NCI-H2196 (cell line): ENCODE measurements at regions not wholly inside any gene's neighbourhood (a gene's known extent, or its start where the extent isn't known, plus 50 kb on each side); places are given as distances from the start of the nearest gene placed in this dataset.

ENCODE experiments used
- DNase-seq: peaks from one replicate; lab custom pipeline; 2025; ENCODE audit not compliant: unreplicated experiment; lab: John Stamatoyannopoulos, UW

GRCh38 chr19:31223740-31224534 lies 125.3 kb downstream of the TSHZ3 start:
- no peak for DNase-seq

GRCh38 chr19:31220540-31220939 lies 128.7 kb downstream of the TSHZ3 start:
- no peak for DNase-seq

DNA sequence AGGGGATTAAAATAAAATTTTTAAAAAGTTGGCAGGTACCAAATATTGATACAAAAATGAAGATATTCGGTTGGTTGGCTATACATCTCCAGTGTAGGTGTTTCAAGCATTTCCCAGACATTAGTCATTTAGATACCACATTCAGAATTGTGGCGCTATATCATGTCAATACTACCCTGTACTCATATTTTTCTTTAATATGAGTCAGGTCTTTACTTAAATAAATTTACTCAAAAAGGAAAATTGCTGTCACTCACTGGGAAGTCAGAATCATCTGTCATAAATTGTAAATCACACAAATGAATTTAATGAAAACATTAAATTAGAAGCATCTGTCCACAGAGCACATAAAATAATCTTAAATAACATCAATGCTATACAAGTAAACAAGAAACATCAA lies 134.2 kb downstream of the TSHZ3 start:
- DNase-seq: no peak

- peak; percentile 64 for DNase-seq
Observed at GRCh38 chr19:31214086-31214485, 135.2 kb downstream of the TSHZ3 start.

DNA sequence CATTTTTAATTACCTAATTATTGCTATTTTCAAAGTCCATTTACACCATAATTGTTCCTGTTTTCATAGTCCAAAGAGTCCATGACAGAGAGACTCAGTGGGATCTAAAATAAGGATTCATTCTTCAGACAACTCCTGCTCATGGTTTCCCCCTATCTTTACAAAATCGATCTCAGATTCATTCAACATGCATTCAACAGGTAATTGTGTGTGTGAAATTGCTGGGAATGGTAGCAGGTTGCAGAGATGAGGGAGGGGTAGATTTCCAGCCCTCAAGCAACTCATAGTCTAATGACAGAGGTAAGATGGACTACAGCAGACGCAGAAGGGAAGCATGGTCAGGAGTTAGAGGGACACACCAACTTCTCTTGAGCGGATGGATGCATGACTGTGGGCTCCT lies 138.1 kb downstream of the TSHZ3 start:
- no peak for DNase-seq

GRCh38 chr19:31205887-31206518 lies 143.2 kb downstream of the TSHZ3 start:
- no peak for DNase-seq

DNA sequence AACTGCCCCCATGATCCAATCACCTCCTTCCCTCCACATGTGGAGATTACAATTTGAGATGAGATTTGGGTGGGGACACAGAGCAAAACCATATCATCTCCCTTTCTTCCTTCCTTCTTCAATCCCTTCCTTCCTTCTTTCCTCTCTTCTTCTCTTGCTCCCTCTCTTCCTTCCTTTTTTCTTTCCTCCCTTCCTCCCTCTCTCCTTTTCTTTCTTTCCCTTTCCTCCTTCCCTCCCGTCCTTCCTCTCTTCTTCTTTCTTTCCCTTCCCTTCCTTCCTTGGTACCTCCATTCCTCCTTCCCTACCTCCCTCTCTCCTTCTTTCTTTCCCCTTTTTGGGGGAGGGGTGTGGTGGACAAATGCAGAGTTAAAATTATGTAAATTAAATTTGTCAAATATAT lies 145.1 kb downstream of the TSHZ3 start:
- no peak for DNase-seq

GRCh38 chr19:31185261-31185660 lies 164.0 kb downstream of the TSHZ3 start:
- DNase-seq: no peak

- no peak for DNase-seq
Observed at GRCh38 chr19:31181535-31181934, 167.7 kb downstream of the TSHZ3 start.

- DNase-seq: no peak
Observed at GRCh38 chr19:31180907-31181306, 168.3 kb downstream of the TSHZ3 start.

- DNase-seq: no peak
Observed at GRCh38 chr19:31179471-31179852, 169.8 kb downstream of the TSHZ3 start.

DNA sequence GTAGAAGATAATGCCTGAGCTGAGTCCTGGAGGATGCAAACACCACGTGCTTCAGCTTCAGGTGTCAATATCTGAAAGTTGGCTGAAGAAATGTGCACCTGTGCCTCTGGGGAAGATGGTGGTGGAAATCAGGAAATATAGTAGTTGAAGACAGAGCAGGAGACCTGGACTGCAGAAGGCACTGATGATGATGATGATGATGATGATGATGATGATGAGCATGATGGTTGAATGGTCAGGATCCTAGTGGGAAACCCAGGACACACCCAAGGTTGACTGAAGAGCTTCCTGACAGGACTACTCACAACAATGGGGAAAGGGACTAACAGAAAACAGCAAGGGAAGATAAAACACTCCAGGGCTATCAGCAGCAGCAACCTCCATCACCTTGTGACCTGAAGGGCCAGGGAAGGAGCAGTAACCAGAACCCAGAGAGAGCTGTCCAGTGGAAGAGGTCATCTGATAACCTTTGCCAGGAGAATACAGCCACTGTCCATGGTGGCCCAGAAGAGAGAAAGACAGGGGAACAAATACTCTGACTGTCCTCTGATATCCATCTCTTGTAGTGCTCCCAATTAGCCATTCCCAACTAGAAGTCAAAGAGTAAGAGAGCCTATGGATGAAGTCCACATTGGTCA lies 170.3 kb downstream of the TSHZ3 start:
- no peak for DNase-seq

- DNase-seq: no peak
Observed at GRCh38 chr19:31177246-31177645, 172.0 kb downstream of the TSHZ3 start.

DNA sequence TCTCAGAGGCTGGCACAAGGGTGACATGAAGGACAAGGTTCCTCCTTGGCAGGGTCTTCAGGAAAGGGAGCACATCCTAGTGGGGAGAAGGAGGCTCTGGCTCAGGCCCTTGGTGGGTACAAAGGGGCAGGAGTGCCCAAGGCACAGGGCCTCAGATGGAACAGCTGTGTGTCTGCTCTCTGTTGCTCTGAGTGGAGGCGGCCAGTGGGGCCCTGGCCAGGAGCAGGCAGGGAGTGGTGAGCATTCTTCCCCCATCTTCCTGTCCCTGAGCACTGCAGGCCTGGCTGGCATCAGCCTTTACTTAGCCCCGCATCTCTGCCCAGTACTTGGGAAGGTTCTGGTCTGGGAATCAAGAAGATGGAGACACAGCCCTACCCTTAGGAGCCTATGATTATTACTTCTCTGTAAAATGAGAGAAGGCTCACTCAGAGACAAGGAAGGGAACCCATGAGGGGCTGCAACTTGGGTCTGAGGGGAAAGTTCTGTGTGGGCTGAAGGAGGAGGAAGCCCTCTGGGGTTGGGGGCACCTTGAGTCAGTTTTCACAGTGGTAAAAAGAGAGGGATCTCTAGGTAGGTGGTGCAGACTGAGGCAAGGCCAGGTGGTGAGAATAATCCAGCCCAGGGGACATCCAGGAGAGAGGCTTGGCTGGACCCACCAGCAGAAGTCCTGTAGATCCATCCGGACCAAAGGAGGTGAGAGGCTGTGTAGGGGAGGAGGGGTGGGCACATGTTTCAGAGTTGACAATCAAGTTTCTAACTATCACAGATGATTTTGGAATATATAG lies 173.5 kb downstream of the TSHZ3 start:
- DNase-seq: no peak

- no peak for DNase-seq
Observed at GRCh38 chr19:31174948-31175347, 174.3 kb downstream of the TSHZ3 start.

- no peak for DNase-seq
Observed at GRCh38 chr19:31173991-31174390, 175.2 kb downstream of the TSHZ3 start.

GRCh38 chr19:31171936-31172335 lies 177.3 kb downstream of the TSHZ3 start:
- no peak for DNase-seq

GRCh38 chr19:31170046-31170445 lies 179.2 kb downstream of the TSHZ3 start:
- DNase-seq: no peak

- no peak for DNase-seq
Observed at GRCh38 chr19:31168106-31168625, 181.1 kb downstream of the TSHZ3 start.

DNA sequence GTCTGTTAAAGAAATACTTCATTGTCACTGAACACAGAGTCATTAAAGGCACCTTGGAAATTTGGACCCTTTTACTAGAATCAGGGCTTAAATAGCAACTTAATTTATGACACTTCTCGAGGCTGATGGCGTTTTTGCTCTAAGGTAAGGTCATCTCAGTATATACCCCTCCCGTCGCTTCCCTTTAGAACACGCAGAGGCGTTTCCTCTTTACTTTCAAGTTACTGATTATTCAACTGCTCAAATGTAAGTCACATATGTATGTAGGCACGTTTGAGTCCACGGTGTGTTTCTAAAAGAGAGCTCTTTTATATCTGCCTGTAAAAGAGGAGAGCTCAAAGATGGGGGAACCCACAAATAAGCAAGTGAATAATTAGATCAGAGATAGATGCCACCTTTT lies 181.5 kb downstream of the TSHZ3 start:
- DNase-seq: no peak

- no peak for DNase-seq
Observed at GRCh38 chr19:31166206-31166605, 183.0 kb downstream of the TSHZ3 start.
